Neural progenitor cell (in vitro differentiated cells): ENCODE measurements at regions not wholly inside any gene's neighbourhood (a gene's known extent, or its start where the extent isn't known, plus 50 kb on each side); places are given as distances from the start of the nearest gene placed in this dataset.

Experiments
- CTCF ChIP-seq: fragments of 200-600 bp; sonication (generic); IDR thresholded peaks from 2 replicates; pipeline ENCODE4 v1.5.1; 2017; ENCODE audit warnings: antibody characterized with exemption, mild to moderate bottlenecking
- EZH2 ChIP-seq: fragments of 200-600 bp; sonication (generic); IDR thresholded peaks from 2 replicates; pipeline ENCODE4 v1.6.1; 2017; ENCODE audit warnings: antibody characterized with exemption, mild to moderate bottlenecking, moderate library complexity

GRCh38 chr5:3175416-3175815 lies 420.2 kb upstream of the IRX1 start:
- TF ChIP-seq CTCF = no peak
- TF ChIP-seq EZH2 = no peak
